GM18505 (cell line): ENCODE measurements at regions not wholly inside any gene's neighbourhood (a gene's known extent, or its start where the extent isn't known, plus 50 kb on each side); places are given as distances from the start of the nearest gene placed in this dataset.
"Not testable (repeated sequence)": the region's sequence is repeated elsewhere in the genome, so short reads cannot be mapped to it uniquely, and the experiment has no call there.

Experiments
- ATAC-seq: cut with Tn5 transposase; IDR thresholded peaks from one replicate; pipeline ENCODE4 v1.9.1; 2021; ENCODE audit not compliant: unreplicated experiment
- POLR2A ChIP-seq: IDR thresholded peaks from 4 replicates; pipeline ENCODE4 v1.6.1; 2011; ENCODE audit warnings: borderline replicate concordance; ENCODE audit not compliant: insufficient read depth, insufficient read length; ENCODE audit errors: extremely low read depth

- TF ChIP-seq POLR2A = no peak
- ATAC-seq = no peak
These were observed 703.8 kb downstream of the MECOM start for GRCh38 chr3:168959731-168960130.

- TF ChIP-seq POLR2A = no peak
- no peak for ATAC-seq
These were observed 705.0 kb downstream of the MECOM start for GRCh38 chr3:168958466-168958865.

GRCh38 chr3:168956076-168956475 lies 707.4 kb downstream of the MECOM start:
- TF ChIP-seq POLR2A = no peak
- no peak for ATAC-seq

- no peak for ATAC-seq
These were observed 711.0 kb downstream of the MECOM start for GRCh38 chr3:168952551-168952950.

GRCh38 chr3:168951884-168952283 lies 711.6 kb downstream of the MECOM start:
- no peak for TF ChIP-seq POLR2A
- no peak for ATAC-seq

More at GRCh38 chr3:168952551-168952950, 711.0 kb downstream of the MECOM start:
- TF ChIP-seq POLR2A = no peak

GRCh38 chr3:168951368-168951767 lies 712.1 kb downstream of the MECOM start:
- no peak for TF ChIP-seq POLR2A
- ATAC-seq = no peak

- TF ChIP-seq POLR2A = no peak
- ATAC-seq = no peak
These were observed 712.9 kb downstream of the MECOM start for GRCh38 chr3:168950622-168951021.

- no peak for TF ChIP-seq POLR2A
- ATAC-seq = no peak
These were observed 723.8 kb downstream of the MECOM start for GRCh38 chr3:168939651-168940238.

GRCh38 chr3:168933614-168934013 lies 729.9 kb downstream of the MECOM start:
- TF ChIP-seq POLR2A = no peak
- ATAC-seq = no peak

GRCh38 chr3:168929997-168930396 lies 733.5 kb downstream of the MECOM start:
- ATAC-seq = not testable (repeated sequence)

GRCh38 chr3:168926426-168926825 lies 737.1 kb downstream of the MECOM start:
- no peak for ATAC-seq

GRCh38 chr3:168925568-168925967 lies 737.9 kb downstream of the MECOM start:
- ATAC-seq = no peak
- TF ChIP-seq POLR2A = no peak

More at GRCh38 chr3:168926426-168926825, 737.1 kb downstream of the MECOM start:
- no peak for TF ChIP-seq POLR2A

GRCh38 chr3:168914662-168915061 lies 748.9 kb downstream of the MECOM start:
- no peak for ATAC-seq
- no peak for TF ChIP-seq POLR2A

- no peak for ATAC-seq
- no peak for TF ChIP-seq POLR2A
These were observed 754.3 kb downstream of the MECOM start for GRCh38 chr3:168909260-168909659.

- TF ChIP-seq POLR2A = no peak
- ATAC-seq = no peak
These were observed 768.1 kb downstream of the MECOM start for GRCh38 chr3:168895419-168895818.
